Right kidney (tissue), 1 donor: ENCODE measurements at regions not wholly inside any gene's neighbourhood (a gene's known extent, or its start where the extent isn't known, plus 50 kb on each side); places are given as distances from the start of the nearest gene placed in this dataset.
"Not testable (repeated sequence)": the region's sequence is repeated elsewhere in the genome, so short reads cannot be mapped to it uniquely, and the experiment has no call there.

ENCODE experiments used
- DNase-seq: peaks from one replicate; pipeline ENCODE4 v3.0.0-alpha.2; 2016

- DNase-seq = no peak
These were observed 1382.6 kb downstream of the GATA3 start for GRCh38 chr10:9437131-9437530.

GRCh38 chr10:9443758-9444157, 1389.3 kb downstream of the GATA3 start:
- DNase-seq = no peak

DNA sequence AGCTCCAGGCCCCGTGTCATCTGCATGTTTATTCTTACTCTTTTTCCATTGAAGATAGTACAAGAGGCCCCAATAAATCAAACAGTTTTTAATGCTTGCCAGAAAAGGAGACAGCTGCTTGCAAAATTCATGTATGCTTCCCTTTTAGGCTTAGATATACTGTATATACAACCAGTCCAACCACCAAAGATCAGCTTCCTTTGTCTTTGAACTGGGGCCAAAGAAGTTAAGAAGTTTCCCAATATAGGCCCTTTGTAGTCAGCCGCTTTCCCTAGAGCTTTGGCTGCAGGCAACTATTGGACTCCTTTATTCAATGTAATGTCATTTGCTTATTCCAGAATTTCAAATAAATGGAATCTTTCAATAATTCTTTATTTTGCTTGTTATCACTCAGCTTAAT, 1395.0 kb downstream of the GATA3 start:
- no peak for DNase-seq

GRCh38 chr10:9450801-9451200, 1396.3 kb downstream of the GATA3 start:
- DNase-seq = no peak

- no peak for DNase-seq
These were observed 1396.8 kb downstream of the GATA3 start for GRCh38 chr10:9451211-9451773.

GRCh38 chr10:9452056-9452455, 1397.6 kb downstream of the GATA3 start:
- DNase-seq = no peak

DNA sequence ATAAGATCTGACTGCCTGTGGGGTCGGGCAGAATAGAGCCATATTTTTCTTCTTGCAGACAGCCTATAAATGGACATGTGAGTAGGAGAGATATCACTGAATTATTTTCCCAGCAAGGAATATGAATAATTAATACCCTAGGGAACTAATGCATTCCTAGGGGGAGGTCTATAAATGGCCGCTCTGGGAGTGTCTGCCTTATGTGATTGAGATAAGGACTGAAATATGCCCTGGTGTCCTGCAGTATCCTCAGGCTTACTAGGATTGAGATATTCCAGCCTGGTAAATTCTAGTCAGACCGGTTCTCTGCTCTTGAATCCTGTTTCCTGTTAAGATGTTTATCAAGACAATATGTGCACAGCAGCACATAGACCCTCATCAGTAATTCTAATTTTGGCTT, 1399.4 kb downstream of the GATA3 start:
- not testable (repeated sequence) for DNase-seq

DNA sequence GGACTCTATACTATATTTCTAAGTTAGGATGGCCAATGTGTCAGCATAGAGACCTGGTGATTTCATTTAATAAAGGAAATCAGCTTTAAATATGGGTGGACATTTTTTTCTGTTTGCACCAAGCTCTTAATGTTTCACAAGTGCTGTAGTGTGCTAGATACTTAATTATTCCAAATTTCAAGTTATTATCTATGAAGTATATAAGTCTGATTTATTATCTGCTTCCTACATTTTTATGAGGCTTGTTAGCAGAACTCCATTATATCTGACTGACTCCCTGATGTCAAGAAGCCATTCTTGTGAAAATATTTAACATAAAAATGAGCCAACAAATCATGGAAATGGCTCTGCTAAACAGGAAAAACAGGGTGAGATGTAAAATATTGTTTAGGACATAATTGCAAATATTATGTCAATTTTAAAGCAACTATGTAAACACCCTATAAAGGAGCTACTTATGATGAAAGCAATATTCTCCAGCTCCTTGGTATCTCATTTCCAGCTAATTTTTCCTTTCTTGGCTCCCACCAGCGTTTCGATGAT, 1415.2 kb downstream of the GATA3 start:
- no peak for DNase-seq

DNA sequence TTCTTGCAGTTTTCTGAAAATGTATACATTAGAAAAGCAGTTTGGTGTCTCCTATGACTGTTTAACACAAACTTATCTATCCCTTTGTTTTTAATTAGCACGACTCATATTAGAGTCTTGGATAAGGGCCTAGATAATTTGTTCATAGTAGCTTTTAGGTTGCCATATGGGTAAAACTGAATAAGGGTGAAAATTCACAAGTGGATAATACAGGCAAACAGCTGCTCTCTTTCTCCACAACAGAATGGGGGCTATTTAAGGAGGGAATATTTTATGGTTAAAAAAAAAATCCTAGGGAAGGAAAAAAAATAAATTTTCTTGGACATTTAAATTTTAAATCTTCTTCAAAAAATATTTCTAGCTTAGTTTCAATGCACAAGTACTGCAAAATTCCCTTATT, 1416.1 kb downstream of the GATA3 start:
- no peak for DNase-seq

DNA sequence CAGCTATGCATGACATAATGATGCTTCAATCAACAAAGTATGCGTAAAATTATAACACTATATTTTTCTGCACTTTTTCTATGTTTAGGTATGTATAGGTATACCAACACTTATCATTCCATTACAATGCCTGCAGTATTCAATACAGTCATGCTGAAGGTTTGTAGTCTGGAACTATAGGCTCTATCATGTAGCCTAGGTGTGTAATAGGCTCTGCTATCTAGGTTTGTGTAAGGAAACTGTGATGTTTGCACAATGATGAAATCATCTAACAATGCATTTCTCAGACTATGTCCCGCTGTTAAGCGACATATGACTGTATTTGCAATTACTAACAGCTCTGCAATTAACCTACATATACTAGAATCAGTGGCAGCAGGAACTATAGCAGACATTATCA, 1447.5 kb downstream of the GATA3 start:
- DNase-seq = no peak

- no peak for DNase-seq
These were observed 1449.7 kb downstream of the GATA3 start for GRCh38 chr10:9504227-9504626.

DNA sequence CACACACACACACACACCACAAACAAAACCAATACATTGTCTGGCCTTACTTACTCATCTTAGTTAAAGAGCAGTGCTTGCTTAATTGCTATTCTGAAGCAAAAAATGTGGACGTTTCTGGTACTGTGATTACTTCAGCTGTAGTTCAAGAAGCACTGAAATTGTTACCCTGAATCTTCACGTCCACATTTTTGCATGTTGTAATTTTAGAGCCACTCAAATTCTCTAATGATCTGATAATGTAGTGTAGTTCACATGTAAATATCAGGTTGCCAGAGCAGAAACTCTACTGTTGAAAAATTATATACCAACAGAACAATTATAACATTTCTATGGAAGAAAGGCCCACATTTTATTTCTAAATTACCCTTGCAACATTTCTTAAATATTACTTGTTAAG, 1451.1 kb downstream of the GATA3 start:
- no peak for DNase-seq

DNA sequence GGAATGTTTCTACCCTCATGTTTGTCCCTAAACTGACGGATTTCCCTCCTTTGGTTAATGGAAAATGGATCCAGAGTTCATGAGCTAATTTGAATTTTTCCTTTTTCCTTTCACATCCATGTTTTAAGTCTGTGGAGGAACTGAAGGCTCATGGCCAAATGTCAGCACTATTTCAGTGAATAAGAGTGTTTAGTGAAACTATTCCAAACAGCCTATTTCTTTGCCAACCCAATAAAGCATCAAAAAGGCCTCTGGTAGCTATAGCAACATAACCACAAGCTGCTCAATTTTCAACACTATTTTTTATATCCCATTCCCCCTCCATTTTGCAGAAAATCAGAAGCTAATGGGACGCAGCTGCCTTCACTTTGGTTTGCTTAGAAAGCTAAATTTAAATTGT, 1454.1 kb downstream of the GATA3 start:
- no peak for DNase-seq

DNA sequence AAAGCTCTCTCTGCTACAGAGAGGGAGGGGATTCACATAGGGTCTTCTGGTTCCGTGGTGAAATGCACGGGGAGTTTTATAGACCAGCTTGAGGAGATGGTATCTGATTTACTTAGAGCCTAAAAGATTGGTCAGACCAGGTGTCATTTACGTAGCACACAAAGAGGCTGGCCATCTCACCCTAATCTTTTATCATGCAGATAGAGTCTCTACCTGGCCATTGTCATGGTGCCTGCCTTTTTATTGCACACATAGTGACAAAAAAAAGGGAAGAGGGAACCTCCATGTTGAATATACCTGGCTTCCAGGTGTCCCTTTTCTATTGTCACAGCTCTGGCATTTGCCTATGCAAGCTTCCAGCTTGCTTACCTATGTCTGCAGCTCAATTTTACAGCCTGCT, 1456.1 kb downstream of the GATA3 start:
- DNase-seq = no peak

DNA sequence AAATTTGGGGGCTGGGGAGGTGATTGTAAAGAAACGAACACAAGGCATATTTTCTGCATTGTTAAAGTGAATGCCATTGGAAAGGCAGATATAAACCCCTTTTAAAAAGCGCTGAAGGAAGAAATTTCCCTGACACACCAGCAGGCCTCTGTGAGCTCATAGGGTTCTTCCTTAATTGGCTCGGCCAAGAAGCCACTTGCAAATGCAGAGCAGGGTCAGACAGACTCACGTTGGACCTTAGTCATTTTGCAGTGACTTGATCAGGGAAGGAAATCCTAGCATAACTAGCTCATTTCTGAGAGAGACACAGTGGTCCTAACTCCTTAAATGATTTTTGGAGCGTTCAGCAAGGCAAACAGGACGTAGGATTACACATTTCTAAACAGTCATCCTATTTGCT, 1461.4 kb downstream of the GATA3 start:
- no peak for DNase-seq

GRCh38 chr10:9535744-9536143, 1481.3 kb downstream of the GATA3 start:
- no peak for DNase-seq

- no peak for DNase-seq
These were observed 1472.6 kb upstream of the CELF2 start for GRCh38 chr10:9545073-9545472.

- DNase-seq = no peak
These were observed 1469.5 kb upstream of the CELF2 start for GRCh38 chr10:9547936-9548904.

DNA sequence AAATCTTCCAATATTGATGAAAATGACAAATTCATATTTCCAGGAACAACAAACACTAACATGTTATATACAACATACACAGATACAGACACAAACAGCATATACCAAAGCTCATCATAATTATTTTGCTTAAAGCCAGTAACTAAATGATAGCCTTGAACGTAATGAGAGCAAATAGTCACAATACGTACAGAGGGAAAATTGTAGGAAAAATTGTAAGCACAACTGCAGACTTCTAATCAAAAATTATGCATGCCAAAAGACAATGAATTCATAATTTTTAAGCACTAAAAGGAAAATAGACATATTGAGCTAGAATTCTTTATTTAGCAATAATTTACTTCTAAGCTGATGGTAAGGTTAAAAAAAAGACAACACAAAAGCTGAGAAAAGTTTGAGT, 1466.9 kb upstream of the CELF2 start:
- no peak for DNase-seq

GRCh38 chr10:9554321-9554720, 1463.4 kb upstream of the CELF2 start:
- no peak for DNase-seq

- DNase-seq = no peak
These were observed 1456.7 kb upstream of the CELF2 start for GRCh38 chr10:9560976-9561375.

- no peak for DNase-seq
These were observed 1455.7 kb upstream of the CELF2 start for GRCh38 chr10:9561821-9562505.

DNA sequence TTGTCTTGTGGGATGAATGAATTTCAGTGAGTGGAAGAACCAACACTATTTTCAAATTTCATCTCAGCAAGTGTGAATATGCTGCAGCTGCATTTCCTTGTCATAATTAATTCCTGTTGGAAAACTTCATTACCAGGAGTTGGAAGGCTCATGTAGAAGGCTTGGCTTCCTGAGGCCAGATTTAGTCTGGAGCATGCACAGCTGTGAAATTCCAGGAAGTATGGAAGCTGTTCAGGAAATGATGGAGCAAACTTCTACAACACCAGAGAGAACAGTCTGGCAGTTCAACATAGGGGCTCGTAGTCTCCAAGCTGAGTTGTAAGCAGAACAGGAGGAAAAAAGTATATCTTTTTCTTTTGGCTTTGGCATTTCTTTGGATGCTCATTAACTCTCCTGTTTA, 1439.9 kb upstream of the CELF2 start:
- DNase-seq = no peak
